ENCODE measurements at regions not wholly inside any gene's neighbourhood (a gene's known extent, or its start where the extent isn't known, plus 50 kb on each side); places are given as distances from the start of the nearest gene placed in this dataset.

DNA sequence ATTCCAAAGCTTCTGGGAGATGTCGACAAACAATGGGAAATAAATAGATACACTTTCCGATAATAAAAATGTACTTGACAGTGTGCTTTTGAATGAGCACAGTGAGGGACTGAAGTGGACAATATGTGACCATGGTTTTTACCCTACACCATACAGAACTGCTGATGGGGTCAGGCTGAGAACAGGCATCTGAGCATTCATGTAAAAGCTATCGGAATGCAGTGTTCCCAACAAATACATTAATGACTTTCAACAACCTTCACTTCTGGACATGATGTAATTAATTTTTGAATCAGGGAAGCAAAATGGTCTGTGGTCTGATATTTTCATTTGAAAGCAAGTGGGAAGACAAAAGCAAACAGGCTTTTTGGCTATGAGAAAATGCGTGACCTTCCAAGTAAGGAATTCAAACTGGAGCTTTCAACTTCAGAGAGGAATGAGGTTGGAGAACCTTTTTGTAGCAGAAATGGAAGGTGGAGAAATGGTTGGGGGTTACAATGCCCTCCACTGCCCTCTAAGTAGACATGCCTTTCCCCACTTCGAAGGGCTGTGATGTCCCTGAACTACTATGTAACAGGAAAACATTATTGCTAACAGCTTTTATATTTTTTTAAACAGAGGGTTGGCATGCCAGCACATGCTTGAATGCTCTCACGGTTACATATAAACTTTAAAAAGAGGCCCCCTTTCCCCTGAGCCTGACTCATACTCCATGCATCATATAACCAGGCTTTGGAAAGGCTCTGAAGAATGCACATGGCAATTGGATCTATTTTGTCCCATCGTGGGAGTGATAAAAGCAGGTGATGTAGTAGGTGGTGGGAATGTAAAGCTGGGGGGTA lies 203.5 kb upstream of the CITED2 start:
- Histone ChIP-seq H3K79me2 (ENCODE audit: control insufficient read depth, insufficient read depth, low read length) (no peaks in the 10 kb centered on the region), H2AFZ (ENCODE audit: low read depth, low read length) (peak overlapping the region; percentile 52), H3K27me3 (ENCODE audit: control insufficient read depth in 2 of 2, insufficient read depth in 2 of 2, low read length in 2 of 2) (no peaks in the 10 kb centered on the region), H3K9ac (ENCODE audit: insufficient read depth in 1 of 2, low read depth in 2 of 2, low read length in 2 of 2) (no peak overlapping the region), H4K20me1 (replicated peaks; ENCODE audit: control insufficient read depth, insufficient read depth, low read length) (no peaks in the 10 kb centered on the region), H3K4me3 (no peak overlapping the region), H3K36me3 (ENCODE audit: control insufficient read depth, insufficient read depth, low read length) (no peaks in the 10 kb centered on the region), H3K4me1 (replicated peaks in 1 of 2; ENCODE audit: control insufficient read depth in 2 of 2, insufficient read depth in 2 of 2, low read length in 2 of 2) (peaks cover 0 to 8% of the 10 kb centered on the region in 2 experiments; a peak in 2 of 5 replicates), H3K4me2 (ENCODE audit: insufficient read depth, low read length) (no peak overlapping the region), H3K9me3 (replicated peaks; ENCODE audit: control insufficient read depth, insufficient read depth, low read depth, low read length) (no peaks in the 10 kb centered on the region), H3K9me1 (ENCODE audit: control insufficient read depth, insufficient read depth, low read length) (no peaks in the 10 kb centered on the region), H3K27ac (ENCODE audit: extremely low read depth, low read depth, low read length) (no peak overlapping the region)
- POLR2A ChIA-PET: interaction anchor here (0.6 to 1.1 kb wide), 3 partner anchors 10 to 204 kb away, joined by 3 to 9 read pairs (median 3); partner anchors contain the start of gene CITED2
- CTCF ChIA-PET (ENCODE audit: low intra/inter-chr PET ratio): no interaction called here
- no TSS peak for BruUV-seq (replicated peaks)
- in situ Hi-C loops (cut with MboI): no loop called here
- ATAC-seq (no peak), DNase-seq (ENCODE audit: extremely low read depth in 1 of 4, low spot score in 3 of 4) (no peak), FAIRE-seq (no peak)
- TF ChIP-seq ZNF75A (CRISPR knock-in tag; IDR thresholded peaks at IDR 0.05): no peak
- TF ChIP-seq ZNF589 (CRISPR knock-in tag; IDR thresholded peaks at IDR 0.05; ENCODE audit: low read depth): no peak
- TF ChIP-seq, protein P1, sequence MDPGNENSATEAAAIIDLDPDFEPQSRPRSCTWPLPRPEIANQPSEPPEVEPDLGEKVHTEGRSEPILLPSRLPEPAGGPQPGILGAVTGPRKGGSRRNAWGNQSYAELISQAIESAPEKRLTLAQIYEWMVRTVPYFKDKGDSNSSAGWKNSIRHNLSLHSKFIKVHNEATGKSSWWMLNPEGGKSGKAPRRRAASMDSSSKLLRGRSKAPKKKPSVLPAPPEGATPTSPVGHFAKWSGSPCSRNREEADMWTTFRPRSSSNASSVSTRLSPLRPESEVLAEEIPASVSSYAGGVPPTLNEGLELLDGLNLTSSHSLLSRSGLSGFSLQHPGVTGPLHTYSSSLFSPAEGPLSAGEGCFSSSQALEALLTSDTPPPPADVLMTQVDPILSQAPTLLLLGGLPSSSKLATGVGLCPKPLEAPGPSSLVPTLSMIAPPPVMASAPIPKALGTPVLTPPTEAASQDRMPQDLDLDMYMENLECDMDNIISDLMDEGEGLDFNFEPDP (CRISPR knock-in tag; IDR thresholded peaks at IDR 0.05): no peak
- TF ChIP-seq FOXK1 (CRISPR knock-in tag; IDR thresholded peaks at IDR 0.05; ENCODE audit: borderline replicate concordance): no peak
- no peak for TF ChIP-seq PTBP1 (IDR thresholded peaks at IDR 0.05; ENCODE audit: low read depth, low read length)
- TF ChIP-seq TCF7 (IDR thresholded peaks at IDR 0.05; ENCODE audit: borderline replicate concordance): no peak
- WGBS (ENCODE audit: insufficient coverage, low coverage, missing lambda C conversion rate): 58% methylated on average over 7 of the region's 7 CpGs
- intact Hi-C loops (cut with micrococcal nuclease): no loop called here

All from K562 (cell line).